CD14-positive monocyte (primary cell): ENCODE measurements at regions not wholly inside any gene's neighbourhood (a gene's known extent, or its start where the extent isn't known, plus 50 kb on each side); places are given as distances from the start of the nearest gene placed in this dataset.

Experiments
- DNase-seq, 3 donors: peaks; one replicate each; pipeline ENCODE4 v3.0.0-alpha.2; 2011 to 2022
- H2AFZ ChIP-seq: 2 replicates; pipeline ENCODE4 v1.6.0; 2012; ENCODE audit warnings: mild to moderate bottlenecking, low read depth, low read length, inconsistent platforms; ENCODE audit not compliant: insufficient read depth, poor library complexity, severe bottlenecking
- H3K27ac ChIP-seq, 2 donors: 1 replicate in 1 of 2; 2 replicates in 1 of 2; pipeline ENCODE4 v1.5.1; 2012 to 2013; ENCODE audit warnings: low read length in 2 of 2, control low read depth in 1 of 2, inconsistent platforms in 1 of 2, low read depth in 1 of 2, mild to moderate bottlenecking in 1 of 2
- H3K27me3 ChIP-seq, 2 donors: one replicate each; pipeline versions ENCODE4 v1.6.0 to v1.6.1; 2011 to 2013; ENCODE audit warnings: low read length in 2 of 2; ENCODE audit not compliant: control insufficient read depth in 2 of 2, insufficient read depth in 2 of 2
- H3K36me3 ChIP-seq, 2 donors: replicated peaks in 1 of 2; 1 replicate in 1 of 2; 2 replicates in 1 of 2; pipeline versions ENCODE4 v1.5.1 to v1.6.1; 2012 to 2013; ENCODE audit warnings: low read length in 2 of 2, control low read depth in 1 of 2, inconsistent platforms in 1 of 2, mild to moderate bottlenecking in 1 of 2; ENCODE audit not compliant: insufficient read depth in 2 of 2, control insufficient read depth in 1 of 2
- H3K4me1 ChIP-seq, 2 donors: 1 replicate in 1 of 2; 2 replicates in 1 of 2; pipeline versions ENCODE4 v1.5.1 to v1.6.1; 2012 to 2013; ENCODE audit warnings: low read length in 2 of 2, control low read depth in 1 of 2, inconsistent platforms in 1 of 2, mild to moderate bottlenecking in 1 of 2, moderate library complexity in 1 of 2; ENCODE audit not compliant: insufficient read depth in 2 of 2, control insufficient read depth in 1 of 2
- H3K4me2 ChIP-seq: replicated peaks from 2 replicates; pipeline ENCODE3; 2012; ENCODE audit warnings: low read length, moderate library complexity, mild to moderate bottlenecking; ENCODE audit not compliant: poor library complexity, severe bottlenecking; ENCODE audit errors: extremely low read depth
- H3K4me3 ChIP-seq, 3 experiments: fragments of 200-600 bp in 1 of 3; sonication (generic) in 1 of 3; replicated peaks in 1 of 3; 1 replicate in 2 of 3; 2 replicates in 1 of 3; pipeline ENCODE4 v1.5.1; 2011 to 2013; ENCODE audit warnings: low read length in 3 of 3, mild to moderate bottlenecking in 3 of 3, control low read depth in 2 of 3, low read depth in 2 of 3, inconsistent platforms in 1 of 3, moderate library complexity in 1 of 3
- H3K79me2 ChIP-seq: 2 replicates; pipeline ENCODE4 v1.6.0; 2012; ENCODE audit warnings: mild to moderate bottlenecking, control low read depth, inconsistent platforms, low read length, moderate library complexity; ENCODE audit not compliant: insufficient read depth
- H3K9ac ChIP-seq: 2 replicates; pipeline ENCODE4 v1.6.0; 2017; ENCODE audit warnings: low read length, mild to moderate bottlenecking; ENCODE audit not compliant: insufficient read depth, poor library complexity, severe bottlenecking
- H3K9me3 ChIP-seq, 2 donors: replicated peaks in 1 of 2; 1 replicate in 1 of 2; 2 replicates in 1 of 2; pipeline versions ENCODE4 v1.5.1 to v1.6.1; 2012 to 2013; ENCODE audit warnings: low read length in 2 of 2, control low read depth in 1 of 2; ENCODE audit not compliant: control insufficient read depth in 1 of 2, insufficient read depth in 1 of 2
- H4K20me1 ChIP-seq: 2 replicates; pipeline ENCODE4 v1.6.0; 2012; ENCODE audit warnings: mild to moderate bottlenecking, low read length, control low read depth, moderate library complexity; ENCODE audit not compliant: insufficient read depth
- H3K27ac Mint-ChIP-seq, 7 donors: one replicate each; pipeline ENCODE4 v1.8.0; 2020; ENCODE audit warnings: mild to moderate bottlenecking in 7 of 7, mixed read lengths in 7 of 7, moderate library complexity in 6 of 7, inconsistent platforms in 2 of 7
- H3K27me3 Mint-ChIP-seq, 3 donors: one replicate each; pipeline ENCODE4 v1.8.0; 2021 to 2022; ENCODE audit warnings: low read depth in 3 of 3, mild to moderate bottlenecking in 3 of 3, mixed read lengths in 3 of 3, moderate library complexity in 3 of 3, inconsistent platforms in 1 of 3
- H3K36me3 Mint-ChIP-seq, 2 donors: one replicate each; pipeline ENCODE4 v1.8.0; 2020; ENCODE audit warnings: mixed read lengths in 2 of 2, inconsistent platforms in 1 of 2, mild to moderate bottlenecking in 1 of 2
- H3K4me1 Mint-ChIP-seq: one replicate; pipeline ENCODE4 v1.8.0; 2020; ENCODE audit warnings: mild to moderate bottlenecking, mixed read lengths
- H3K4me3 Mint-ChIP-seq, 2 donors: one replicate each; pipeline ENCODE4 v1.8.0; 2020; ENCODE audit warnings: mild to moderate bottlenecking in 2 of 2, mixed read lengths in 2 of 2, moderate library complexity in 1 of 2
- H3K9me3 Mint-ChIP-seq, 7 donors: one replicate each; pipeline ENCODE4 v1.8.0; 2020 to 2022; ENCODE audit warnings: mixed read lengths in 7 of 7, mild to moderate bottlenecking in 6 of 7, moderate library complexity in 6 of 7, inconsistent platforms in 2 of 7
- CTCF ChIP-seq: fragments of 200-600 bp; IDR thresholded peaks from one replicate; pipeline ENCODE4 v1.8.0; 2022; ENCODE audit warnings: antibody characterized with exemption, mild to moderate bottlenecking
- WGBS: methylation state at CpG from one replicate; pipeline ENCODE4 v1.1.5; 2013; ENCODE audit warnings: missing lambda C conversion rate; ENCODE audit not compliant: insufficient coverage; 5-methylcytosine and 5-hydroxymethylcytosine counted together
- intact Hi-C, 2 donors: fragments of 100-400 bp; cut with micrococcal nuclease; formaldehyde crosslinking; loops; one replicate each; pipeline versions ENCODE4 v1.15.0 to v1.15.1; 2023

GRCh38 chr2:58572731-58573130, 331.6 kb upstream of the FANCL start:
- H3K4me1 Mint-ChIP-seq, result peaks cover 19% of the 10 kb centered on the region
- no peaks in the 10 kb centered on the region for H3K27me3 Mint-ChIP-seq
- DNase-seq, result no peak
- intact Hi-C loops, result no loop called here
- no peak overlapping the region for H3K4me2 ChIP-seq
- no CpG with 5 or more reads among the region's 3 CpGs for WGBS
- H2AFZ ChIP-seq, result no peak overlapping the region
- no peak overlapping the region for H3K9ac ChIP-seq
- no peaks in the 10 kb centered on the region for H3K36me3 ChIP-seq
- no peaks in the 10 kb centered on the region for H3K27me3 ChIP-seq
- H3K27ac Mint-ChIP-seq, result no peak overlapping the region
- peaks cover 5 to 7% of the 10 kb centered on the region in 2 donors for H3K4me1 ChIP-seq
- no peak overlapping the region for H3K27ac ChIP-seq
- no peaks in the 10 kb centered on the region for H3K9me3 ChIP-seq
- TF ChIP-seq CTCF, result no peak
- no peaks in the 10 kb centered on the region for H3K79me2 ChIP-seq
- no peaks in the 10 kb centered on the region for H3K36me3 Mint-ChIP-seq
- H3K4me3 ChIP-seq, result no peak overlapping the region
- H4K20me1 ChIP-seq, result no peaks in the 10 kb centered on the region
- H3K9me3 Mint-ChIP-seq, result peaks cover 0 to 2% (median 0%) of the 10 kb centered on the region in 7 donors
- no peak overlapping the region for H3K4me3 Mint-ChIP-seq

DNA sequence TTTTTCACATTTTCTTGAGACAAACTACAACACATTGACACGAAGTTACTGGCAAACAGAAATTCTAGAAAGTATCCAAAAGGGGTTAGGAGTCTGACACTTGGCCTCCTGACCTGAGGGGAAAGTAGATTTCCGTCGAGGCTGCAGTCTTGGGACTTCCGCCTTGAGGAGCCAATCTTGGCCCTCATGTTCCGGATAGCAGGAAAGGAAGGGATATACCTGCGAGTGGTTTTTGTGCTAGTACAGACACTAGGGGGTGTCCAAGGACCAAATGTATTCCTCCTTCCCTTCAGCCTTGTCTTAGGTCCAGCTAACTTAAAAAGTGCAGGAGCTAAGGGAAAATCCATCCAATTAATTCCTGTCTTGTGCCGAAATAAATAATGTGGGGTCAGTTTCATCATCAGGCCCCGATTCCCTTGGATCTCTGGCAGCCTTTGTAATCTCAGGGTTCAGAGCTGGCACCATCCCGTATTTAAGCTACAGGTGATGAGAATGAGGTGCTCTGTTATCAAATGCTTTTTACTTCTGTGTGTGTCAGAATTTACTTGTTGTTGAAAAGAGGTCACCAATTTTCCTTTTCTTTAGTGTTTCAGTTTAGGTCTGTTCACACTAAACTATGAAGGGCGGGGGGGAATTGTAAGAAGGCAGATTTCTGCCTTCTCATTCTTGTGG, 330.2 kb upstream of the FANCL start:
- WGBS, result 0% methylated on average over 3 of the region's 10 CpGs
- no peak overlapping the region for H3K27ac ChIP-seq
- no peaks in the 10 kb centered on the region for H3K36me3 ChIP-seq
- no peak overlapping the region for H3K9ac ChIP-seq
- H3K27me3 ChIP-seq, result no peaks in the 10 kb centered on the region
- Mint-ChIP-seq H3K27ac (no peak overlapping the region), H3K4me1 (peaks cover 19% of the 10 kb centered on the region), H3K9me3 (peaks cover 0 to 2% (median 0%) of the 10 kb centered on the region in 7 donors), H3K36me3 (no peaks in the 10 kb centered on the region), H3K4me3 (peak overlapping the region in 1 of 2 donors; percentile 46), H3K27me3 (no peaks in the 10 kb centered on the region)
- no peaks in the 10 kb centered on the region for H4K20me1 ChIP-seq
- intact Hi-C loops, result no loop called here
- peak overlapping the region; percentile 4 for H3K4me2 ChIP-seq
- H3K9me3 ChIP-seq, result no peaks in the 10 kb centered on the region
- DNase-seq, result peak; percentile 12 to 37 (median 14)
- peaks cover 5 to 7% of the 10 kb centered on the region in 2 donors for H3K4me1 ChIP-seq
- H2AFZ ChIP-seq, result no peak overlapping the region
- H3K4me3 ChIP-seq, result no peak overlapping the region
- no peaks in the 10 kb centered on the region for H3K79me2 ChIP-seq
- TF ChIP-seq CTCF, result peak; percentile 60
